Urothelium cell line (cell line): ENCODE measurements at regions not wholly inside any gene's neighbourhood (a gene's known extent, or its start where the extent isn't known, plus 50 kb on each side); places are given as distances from the start of the nearest gene placed in this dataset.

ENCODE experiments used
- DNase-seq: peaks from one replicate; pipeline ENCODE4 v3.0.0; 2011; ENCODE audit warnings: low spot score, mixed read lengths
- FAIRE-seq: peaks from 2 replicates; lab custom pipeline; 2011; peaks lifted over from hg19 to GRCh38; lab: Jason Lieb, UNC

GRCh38 chr10:78712147-78712546, 356.6 kb upstream of the ZMIZ1 start:
- DNase-seq (no peak), FAIRE-seq (no peak)

GRCh38 chr10:78713659-78714058, 355.1 kb upstream of the ZMIZ1 start:
- no peak for FAIRE-seq
- no peak for DNase-seq

GRCh38 chr10:78714225-78714624, 354.5 kb upstream of the ZMIZ1 start:
- no peak for FAIRE-seq

GRCh38 chr10:78715435-78715834, 353.3 kb upstream of the ZMIZ1 start:
- FAIRE-seq (peak; percentile 23), DNase-seq (no peak)

More at GRCh38 chr10:78714225-78714624, 354.5 kb upstream of the ZMIZ1 start:
- DNase-seq = no peak

- FAIRE-seq = peak; percentile 13
- DNase-seq = no peak
Measured at GRCh38 chr10:78716043-78716660, 352.6 kb upstream of the ZMIZ1 start.

- DNase-seq = no peak
- no peak for FAIRE-seq
Measured at GRCh38 chr10:78717200-78717599, 351.6 kb upstream of the ZMIZ1 start.

- DNase-seq (no peak), FAIRE-seq (no peak)
Measured at GRCh38 chr10:78718032-78718572, 350.7 kb upstream of the ZMIZ1 start.

GRCh38 chr10:78719276-78719675, 349.5 kb upstream of the ZMIZ1 start:
- DNase-seq (no peak), FAIRE-seq (no peak)

GRCh38 chr10:78720091-78720490, 348.7 kb upstream of the ZMIZ1 start:
- DNase-seq (no peak), FAIRE-seq (no peak)

- DNase-seq = no peak
- no peak for FAIRE-seq
Measured at GRCh38 chr10:78721231-78721630, 347.5 kb upstream of the ZMIZ1 start.

GRCh38 chr10:78724846-78725245, 343.9 kb upstream of the ZMIZ1 start:
- FAIRE-seq = no peak
- no peak for DNase-seq

- FAIRE-seq (no peak), DNase-seq (no peak)
Measured at GRCh38 chr10:78726171-78726570, 342.6 kb upstream of the ZMIZ1 start.

GRCh38 chr10:78727251-78727650, 341.5 kb upstream of the ZMIZ1 start:
- FAIRE-seq = no peak
- no peak for DNase-seq

GRCh38 chr10:78727728-78728127, 341.0 kb upstream of the ZMIZ1 start:
- FAIRE-seq (no peak), DNase-seq (no peak)

GRCh38 chr10:78728176-78728575, 340.6 kb upstream of the ZMIZ1 start:
- DNase-seq = no peak
- FAIRE-seq = no peak

GRCh38 chr10:78729366-78729765, 339.4 kb upstream of the ZMIZ1 start:
- DNase-seq (no peak), FAIRE-seq (no peak)

GRCh38 chr10:78729800-78730199, 339.0 kb upstream of the ZMIZ1 start:
- no peak for DNase-seq

GRCh38 chr10:78730754-78731153, 338.0 kb upstream of the ZMIZ1 start:
- FAIRE-seq = peak; percentile 30

More at GRCh38 chr10:78729800-78730199, 339.0 kb upstream of the ZMIZ1 start:
- FAIRE-seq = no peak

GRCh38 chr10:78731675-78732074, 337.1 kb upstream of the ZMIZ1 start:
- FAIRE-seq = no peak
- DNase-seq = no peak

More at GRCh38 chr10:78730754-78731153, 338.0 kb upstream of the ZMIZ1 start:
- DNase-seq = no peak

GRCh38 chr10:78732381-78732780, 336.4 kb upstream of the ZMIZ1 start:
- DNase-seq (no peak), FAIRE-seq (no peak)

GRCh38 chr10:78736926-78737630, 331.7 kb upstream of the ZMIZ1 start:
- DNase-seq = no peak

More at GRCh38 chr10:78736926-78737630, 331.7 kb upstream of the ZMIZ1 start:
- peak; percentile 67 for FAIRE-seq
